Adrenal gland (tissue), 5 donors: ENCODE measurements at regions not wholly inside any gene's neighbourhood (a gene's known extent, or its start where the extent isn't known, plus 50 kb on each side); places are given as distances from the start of the nearest gene placed in this dataset.

ENCODE experiments used
- POLR2A ChIP-seq, 2 donors: fragments of 450-650 bp; IDR thresholded peaks; one replicate each; pipeline ENCODE4 v1.6.1; 2017; ENCODE audit warnings: antibody characterized with exemption in 2 of 2, mild to moderate bottlenecking in 2 of 2, moderate library complexity in 1 of 2
- TF ChIP-seq, protein P1 (sequence below), 6 experiments: fragments of 450-650 bp in 4 of 6; fragments of 200-600 bp in 2 of 6; sonication (generic) in 1 of 6; IDR thresholded peaks; 1 replicate in 5 of 6; 2 replicates in 1 of 6; pipeline versions ENCODE4 v1.5.1 to v1.8.0; 2016 to 2021; ENCODE audit warnings: antibody characterized with exemption in 6 of 6, mild to moderate bottlenecking in 2 of 6, moderate library complexity in 1 of 6
- donor health status: DM: no; HTN: no; CAD: no.

DNA sequence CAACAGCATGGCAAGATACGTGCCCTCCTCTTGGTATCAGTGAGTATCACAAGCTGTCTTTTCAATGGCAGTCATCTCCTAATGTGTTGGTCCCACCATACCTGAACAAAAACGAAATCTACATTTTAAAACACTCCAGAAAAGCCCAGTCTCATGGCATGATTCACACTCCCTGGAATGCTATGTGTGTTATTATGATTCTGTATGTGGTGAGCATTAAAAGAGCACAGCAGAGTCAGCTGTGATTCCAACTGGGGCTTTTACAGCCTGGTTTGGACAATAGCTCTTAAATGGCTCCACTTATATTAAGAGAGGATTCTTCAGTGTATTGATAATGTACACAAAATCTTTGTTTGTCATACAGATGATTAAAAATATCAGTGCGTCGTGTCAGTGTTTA, 274.1 kb upstream of the GK2 start:
- TF ChIP-seq, protein P1, sequence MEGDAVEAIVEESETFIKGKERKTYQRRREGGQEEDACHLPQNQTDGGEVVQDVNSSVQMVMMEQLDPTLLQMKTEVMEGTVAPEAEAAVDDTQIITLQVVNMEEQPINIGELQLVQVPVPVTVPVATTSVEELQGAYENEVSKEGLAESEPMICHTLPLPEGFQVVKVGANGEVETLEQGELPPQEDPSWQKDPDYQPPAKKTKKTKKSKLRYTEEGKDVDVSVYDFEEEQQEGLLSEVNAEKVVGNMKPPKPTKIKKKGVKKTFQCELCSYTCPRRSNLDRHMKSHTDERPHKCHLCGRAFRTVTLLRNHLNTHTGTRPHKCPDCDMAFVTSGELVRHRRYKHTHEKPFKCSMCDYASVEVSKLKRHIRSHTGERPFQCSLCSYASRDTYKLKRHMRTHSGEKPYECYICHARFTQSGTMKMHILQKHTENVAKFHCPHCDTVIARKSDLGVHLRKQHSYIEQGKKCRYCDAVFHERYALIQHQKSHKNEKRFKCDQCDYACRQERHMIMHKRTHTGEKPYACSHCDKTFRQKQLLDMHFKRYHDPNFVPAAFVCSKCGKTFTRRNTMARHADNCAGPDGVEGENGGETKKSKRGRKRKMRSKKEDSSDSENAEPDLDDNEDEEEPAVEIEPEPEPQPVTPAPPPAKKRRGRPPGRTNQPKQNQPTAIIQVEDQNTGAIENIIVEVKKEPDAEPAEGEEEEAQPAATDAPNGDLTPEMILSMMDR (IDR thresholded peaks at IDR 0.05), result no peak
- no peak for TF ChIP-seq POLR2A (IDR thresholded peaks at IDR 0.05)
